Ishikawa (cell line): ENCODE measurements at regions not wholly inside any gene's neighbourhood (a gene's known extent, or its start where the extent isn't known, plus 50 kb on each side); places are given as distances from the start of the nearest gene placed in this dataset.

Experiments used
- CEBPB ChIP-seq: IDR thresholded peaks from 2 replicates; pipeline ENCODE4 v1.6.1; 2012
- CREB1 ChIP-seq: IDR thresholded peaks from 2 replicates; pipeline ENCODE4 v1.6.1; 2012; ENCODE audit warnings: low read depth
- TF ChIP-seq, protein P1 (sequence below): IDR thresholded peaks from 2 replicates; pipeline ENCODE4 v1.6.1; 2012; ENCODE audit warnings: low read depth, mild to moderate bottlenecking
- TF ChIP-seq, protein P2 (sequence below): IDR thresholded peaks from 2 replicates; pipeline ENCODE4 v1.6.1; 2012

GRCh38 chr7:89666136-89666835 is 488.0 kb upstream of the STEAP1 start:
- no peak for TF ChIP-seq CREB1
- TF ChIP-seq, protein P1, sequence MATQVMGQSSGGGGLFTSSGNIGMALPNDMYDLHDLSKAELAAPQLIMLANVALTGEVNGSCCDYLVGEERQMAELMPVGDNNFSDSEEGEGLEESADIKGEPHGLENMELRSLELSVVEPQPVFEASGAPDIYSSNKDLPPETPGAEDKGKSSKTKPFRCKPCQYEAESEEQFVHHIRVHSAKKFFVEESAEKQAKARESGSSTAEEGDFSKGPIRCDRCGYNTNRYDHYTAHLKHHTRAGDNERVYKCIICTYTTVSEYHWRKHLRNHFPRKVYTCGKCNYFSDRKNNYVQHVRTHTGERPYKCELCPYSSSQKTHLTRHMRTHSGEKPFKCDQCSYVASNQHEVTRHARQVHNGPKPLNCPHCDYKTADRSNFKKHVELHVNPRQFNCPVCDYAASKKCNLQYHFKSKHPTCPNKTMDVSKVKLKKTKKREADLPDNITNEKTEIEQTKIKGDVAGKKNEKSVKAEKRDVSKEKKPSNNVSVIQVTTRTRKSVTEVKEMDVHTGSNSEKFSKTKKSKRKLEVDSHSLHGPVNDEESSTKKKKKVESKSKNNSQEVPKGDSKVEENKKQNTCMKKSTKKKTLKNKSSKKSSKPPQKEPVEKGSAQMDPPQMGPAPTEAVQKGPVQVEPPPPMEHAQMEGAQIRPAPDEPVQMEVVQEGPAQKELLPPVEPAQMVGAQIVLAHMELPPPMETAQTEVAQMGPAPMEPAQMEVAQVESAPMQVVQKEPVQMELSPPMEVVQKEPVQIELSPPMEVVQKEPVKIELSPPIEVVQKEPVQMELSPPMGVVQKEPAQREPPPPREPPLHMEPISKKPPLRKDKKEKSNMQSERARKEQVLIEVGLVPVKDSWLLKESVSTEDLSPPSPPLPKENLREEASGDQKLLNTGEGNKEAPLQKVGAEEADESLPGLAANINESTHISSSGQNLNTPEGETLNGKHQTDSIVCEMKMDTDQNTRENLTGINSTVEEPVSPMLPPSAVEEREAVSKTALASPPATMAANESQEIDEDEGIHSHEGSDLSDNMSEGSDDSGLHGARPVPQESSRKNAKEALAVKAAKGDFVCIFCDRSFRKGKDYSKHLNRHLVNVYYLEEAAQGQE = no peak
- no peak for TF ChIP-seq CEBPB
- TF ChIP-seq, protein P2, sequence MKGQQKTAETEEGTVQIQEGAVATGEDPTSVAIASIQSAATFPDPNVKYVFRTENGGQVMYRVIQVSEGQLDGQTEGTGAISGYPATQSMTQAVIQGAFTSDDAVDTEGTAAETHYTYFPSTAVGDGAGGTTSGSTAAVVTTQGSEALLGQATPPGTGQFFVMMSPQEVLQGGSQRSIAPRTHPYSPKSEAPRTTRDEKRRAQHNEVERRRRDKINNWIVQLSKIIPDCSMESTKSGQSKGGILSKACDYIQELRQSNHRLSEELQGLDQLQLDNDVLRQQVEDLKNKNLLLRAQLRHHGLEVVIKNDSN = no peak
